CD4-positive, alpha-beta T cell (primary cell): ENCODE measurements at regions not wholly inside any gene's neighbourhood (a gene's known extent, or its start where the extent isn't known, plus 50 kb on each side); places are given as distances from the start of the nearest gene placed in this dataset.

Experiments
- ATAC-seq: fragments of 200-7000 bp; cut with Tn5 transposase; one replicate; pipeline ENCODE4 v1.10.0; 2022; ENCODE audit warnings: mild to moderate bottlenecking; ENCODE audit not compliant: poor library complexity
- CTCF ChIA-PET: fragments of 350-600 bp; sonication (Branson Sonifier 250); formaldehyde crosslinking; loops from one replicate; lab custom pipeline; 2021; ENCODE audit warnings: antibody characterized with exemption, inconsistent platforms; lab: Charles Lee
- POLR2A ChIA-PET: fragments of 350-600 bp; sonication (Branson Sonifier 250); formaldehyde crosslinking; loops from one replicate; lab custom pipeline; 2021; ENCODE audit warnings: antibody characterized with exemption, inconsistent platforms; lab: Charles Lee
- DNase-seq, 14 experiments: peaks; one replicate each; pipeline ENCODE4 v3.0.0-alpha.2; 2013 to 2020; ENCODE audit warnings: mixed read lengths in 2 of 14
- H3K27ac ChIP-seq, 2 donors: one replicate each; pipeline versions ENCODE4 v1.5.1 to v1.7.0; 2013; ENCODE audit warnings: low read length in 2 of 2, low read depth in 1 of 2, mild to moderate bottlenecking in 1 of 2
- H3K27me3 ChIP-seq, 2 experiments: 1 replicate in 1 of 2; 2 replicates in 1 of 2; pipeline versions ENCODE4 v1.6.1 to v1.7.0; 2013; ENCODE audit warnings: low read length in 2 of 2, control low read depth in 1 of 2, mild to moderate bottlenecking in 1 of 2, moderate library complexity in 1 of 2; ENCODE audit not compliant: insufficient read depth in 2 of 2, control insufficient read depth in 1 of 2
- H3K36me3 ChIP-seq: one replicate; pipeline ENCODE4 v1.6.1; 2013; ENCODE audit warnings: low read length, control low read depth; ENCODE audit not compliant: insufficient read depth
- H3K4me1 ChIP-seq: one replicate; pipeline ENCODE4 v1.6.1; 2013; ENCODE audit warnings: low read length, control low read depth; ENCODE audit not compliant: insufficient read depth
- H3K4me3 ChIP-seq: one replicate; pipeline ENCODE4 v1.5.1; 2013; ENCODE audit warnings: mild to moderate bottlenecking, low read length, moderate library complexity
- H3K9me3 ChIP-seq, 2 experiments: 1 replicate in 1 of 2; 2 replicates in 1 of 2; pipeline versions ENCODE4 v1.6.1 to v1.7.0; 2013; ENCODE audit warnings: low read length in 2 of 2, mild to moderate bottlenecking in 2 of 2, control low read depth in 1 of 2, moderate library complexity in 1 of 2; ENCODE audit not compliant: control insufficient read depth in 1 of 2, insufficient read depth in 1 of 2
- H3K27ac Mint-ChIP-seq: one replicate; pipeline ENCODE4 v1.8.0; 2020; ENCODE audit warnings: mixed read lengths
- H3K27me3 Mint-ChIP-seq: one replicate; pipeline ENCODE4 v1.8.0; 2021; ENCODE audit warnings: mixed read lengths
- H3K36me3 Mint-ChIP-seq: one replicate; pipeline ENCODE4 v1.8.0; 2021; ENCODE audit warnings: low read depth, mixed read lengths
- H3K4me1 Mint-ChIP-seq: one replicate; pipeline ENCODE4 v1.8.0; 2021; ENCODE audit warnings: low read depth, mixed read lengths
- H3K4me3 Mint-ChIP-seq: one replicate; pipeline ENCODE4 v1.8.0; 2020; ENCODE audit warnings: mild to moderate bottlenecking, mixed read lengths
- H3K9me3 Mint-ChIP-seq: one replicate; pipeline ENCODE4 v1.8.0; 2020; ENCODE audit warnings: mixed read lengths
- CTCF ChIP-seq: fragments of 200-600 bp; IDR thresholded peaks from one replicate; pipeline ENCODE4 v1.8.0; 2022; ENCODE audit warnings: antibody characterized with exemption, mild to moderate bottlenecking
- intact Hi-C, 2 experiments: fragments of 100-400 bp; cut with DNase I in 1 of 2; cut with micrococcal nuclease in 1 of 2; formaldehyde crosslinking; loops; one replicate each; pipeline versions ENCODE4 v1.15.1 to v1.9.0; 2023 to 2025; cut with DNase I, micrococcal nuclease

- intact Hi-C loops, result no loop called here
- POLR2A ChIA-PET, result no interaction called here
- TF ChIP-seq CTCF, result no peak
- Mint-ChIP-seq H3K27me3 (no peaks in the 10 kb centered on the region), H3K9me3 (peaks cover 7% of the 10 kb centered on the region), H3K36me3 (no peaks in the 10 kb centered on the region), H3K4me3 (no peak overlapping the region), H3K4me1 (no peaks in the 10 kb centered on the region), H3K27ac (no peak overlapping the region)
- H3K27ac ChIP-seq, result no peak overlapping the region
- CTCF ChIA-PET, result no interaction called here
- H3K27me3 ChIP-seq, result no peaks in the 10 kb centered on the region
- ATAC-seq (no peak), DNase-seq (no peak)
- H3K9me3 ChIP-seq, result peaks cover 0 to 9% of the 10 kb centered on the region in 2 experiments
- no peaks in the 10 kb centered on the region for H3K4me1 ChIP-seq
- no peaks in the 10 kb centered on the region for H3K36me3 ChIP-seq
- H3K4me3 ChIP-seq, result no peak overlapping the region
These were observed 153.6 kb upstream of the TYRP1 start for GRCh38 chr9:12539580-12539975.

DNA sequence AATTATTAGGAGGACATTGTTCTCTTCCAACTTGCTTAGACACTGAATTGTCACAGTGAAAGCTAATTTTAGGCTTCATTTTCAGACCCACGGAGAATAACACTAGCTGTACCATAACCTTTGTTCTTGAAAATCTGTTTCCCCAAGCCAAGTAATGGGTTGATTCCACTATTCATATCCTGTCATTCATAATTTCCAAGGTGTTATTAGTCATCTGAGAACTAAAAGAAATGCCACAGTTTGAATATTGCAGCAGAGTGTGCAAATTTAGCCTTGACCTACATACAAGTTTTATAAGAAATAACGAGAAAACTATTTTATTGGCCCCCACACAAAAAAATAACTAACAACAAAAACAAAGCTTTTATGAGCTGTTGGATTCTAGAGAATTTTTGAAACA, 148.5 kb upstream of the TYRP1 start:
- Mint-ChIP-seq H3K36me3 (no peaks in the 10 kb centered on the region), H3K27ac (no peak overlapping the region)
- TF ChIP-seq CTCF, result no peak

DNA sequence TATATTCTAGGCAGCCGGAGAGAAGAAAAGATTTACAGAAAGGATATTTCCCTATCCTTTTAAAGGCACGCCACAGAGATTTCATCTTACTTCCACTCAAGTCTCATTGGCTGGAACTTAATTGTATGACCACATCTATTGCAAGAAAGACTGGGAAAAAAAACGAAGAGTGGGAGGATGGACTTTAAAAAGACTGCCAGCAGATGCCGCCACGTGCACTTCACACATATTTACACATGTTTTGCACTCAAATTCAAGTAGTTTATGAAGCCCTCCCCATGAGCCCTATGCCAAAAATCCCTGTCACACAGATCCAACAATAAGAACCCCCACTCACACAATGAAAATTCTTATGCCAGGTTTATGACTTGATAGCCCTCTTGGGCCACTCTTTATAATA, 138.5 kb upstream of the TYRP1 start:
- Histone ChIP-seq H3K27ac (no peak overlapping the region), H3K27me3 (no peaks in the 10 kb centered on the region), H3K4me1 (no peaks in the 10 kb centered on the region), H3K36me3 (no peaks in the 10 kb centered on the region), H3K9me3 (peaks cover 4 to 5% of the 10 kb centered on the region in 2 experiments), H3K4me3 (no peak overlapping the region)
- H3K9me3 Mint-ChIP-seq, result peaks cover 6% of the 10 kb centered on the region
- no peak for TF ChIP-seq CTCF
- no peaks in the 10 kb centered on the region for H3K36me3 Mint-ChIP-seq
- H3K4me3 Mint-ChIP-seq, result no peak overlapping the region
- ATAC-seq (no peak), DNase-seq (no peak)
- H3K4me1 Mint-ChIP-seq, result no peaks in the 10 kb centered on the region
- H3K27ac Mint-ChIP-seq, result no peak overlapping the region
- ChIA-PET POLR2A (no interaction called here), CTCF (no interaction called here)
- no peaks in the 10 kb centered on the region for H3K27me3 Mint-ChIP-seq
- intact Hi-C loops, result no loop called here

More for the DNA sequence above, 148.5 kb upstream of the TYRP1 start:
- Mint-ChIP-seq H3K4me3 (no peak overlapping the region), H3K27me3 (no peaks in the 10 kb centered on the region), H3K9me3 (peaks cover 11% of the 10 kb centered on the region), H3K4me1 (no peaks in the 10 kb centered on the region)
- no peaks in the 10 kb centered on the region for H3K4me1 ChIP-seq
- no peak for ATAC-seq
- no peaks in the 10 kb centered on the region for H3K27me3 ChIP-seq
- peaks cover 0 to 4% of the 10 kb centered on the region in 2 experiments for H3K9me3 ChIP-seq
- no peak overlapping the region for H3K4me3 ChIP-seq
- intact Hi-C loops, result no loop called here
- no peak overlapping the region for H3K27ac ChIP-seq
- no peak for DNase-seq
- H3K36me3 ChIP-seq, result no peaks in the 10 kb centered on the region
- POLR2A ChIA-PET, result no interaction called here
- CTCF ChIA-PET, result no interaction called here
